Neural cell (in vitro differentiated cells): ENCODE measurements at regions not wholly inside any gene's neighbourhood (a gene's known extent, or its start where the extent isn't known, plus 50 kb on each side); places are given as distances from the start of the nearest gene placed in this dataset.

Experiments used
- H2AFZ ChIP-seq: fragments of 200-600, 300-800 bp; sonication (generic), shearing (Covaris generic); 2 replicates; pipeline ENCODE4 v1.6.0; 2014; ENCODE audit warnings: low read depth, mild to moderate bottlenecking, antibody characterized with exemption, low read length, moderate library complexity
- H3F3A ChIP-seq: fragments of 200-600 bp; shearing (Covaris generic); 2 replicates; pipeline ENCODE4 v1.6.1; 2016; ENCODE audit warnings: mild to moderate bottlenecking, moderate library complexity, mixed read lengths, antibody characterized with exemption, low read length; ENCODE audit not compliant: insufficient read depth, poor library complexity, severe bottlenecking
- H3K27ac ChIP-seq: fragments of 200-600, 300-800 bp; sonication (generic), shearing (Covaris generic); 2 replicates; pipeline ENCODE4 v1.5.1; 2014; ENCODE audit warnings: mild to moderate bottlenecking, low read length, moderate library complexity
- H3K27me3 ChIP-seq: fragments of 300-800, 200-600 bp; sonication (generic), shearing (Covaris generic); 2 replicates; pipeline ENCODE4 v1.6.0; 2014; ENCODE audit warnings: mild to moderate bottlenecking, low read depth, low read length, moderate library complexity; ENCODE audit not compliant: insufficient read depth
- H3K36me3 ChIP-seq: fragments of 300-800, 200-600 bp; sonication (generic), shearing (Covaris generic); 2 replicates; pipeline ENCODE4 v1.5.1; 2014; ENCODE audit warnings: mild to moderate bottlenecking, antibody characterized with exemption, low read length, moderate library complexity; ENCODE audit not compliant: insufficient read depth
- H3K4me2 ChIP-seq: fragments of 300-800, 200-600 bp; sonication (generic), shearing (Covaris generic); 2 replicates; pipeline ENCODE4 v1.6.0; 2014; ENCODE audit warnings: mild to moderate bottlenecking, low read length
- H3K4me3 ChIP-seq: fragments of 300-800, 200-600 bp; sonication (generic), shearing (Covaris generic); 2 replicates; pipeline ENCODE4 v1.5.1; 2014; ENCODE audit warnings: mild to moderate bottlenecking, low read length, moderate library complexity
- H3K79me2 ChIP-seq: fragments of 200-600 bp; shearing (Covaris generic); replicated peaks from 2 replicates; pipeline ENCODE4 v1.6.0; 2014; ENCODE audit warnings: mild to moderate bottlenecking, low read length, moderate library complexity; ENCODE audit not compliant: insufficient read depth
- H3K9ac ChIP-seq: fragments of 300-800, 200-600 bp; sonication (generic), shearing (Covaris generic); 2 replicates; pipeline ENCODE4 v1.6.1; 2016; ENCODE audit warnings: mild to moderate bottlenecking, low read length, mixed read lengths
- H3K9me2 ChIP-seq: fragments of 200-600 bp; shearing (Covaris generic); 2 replicates; pipeline ENCODE4 v1.6.1; 2016; ENCODE audit warnings: mild to moderate bottlenecking, low read length, mixed read lengths; ENCODE audit not compliant: insufficient read depth
- H3K9me3 ChIP-seq: fragments of 200-600, 300-800 bp; sonication (generic), shearing (Covaris generic); 2 replicates; pipeline ENCODE4 v1.6.1; 2016; ENCODE audit warnings: mild to moderate bottlenecking, mixed run types, low read length, moderate library complexity, mixed read lengths
- H4K20me1 ChIP-seq: fragments of 200-600 bp; shearing (Covaris generic); 2 replicates; pipeline ENCODE4 v1.6.1; 2016; ENCODE audit warnings: mild to moderate bottlenecking, mixed run types; ENCODE audit not compliant: insufficient read depth
- CTCF ChIP-seq: fragments of 450-650 bp; IDR thresholded peaks from 2 replicates; pipeline ENCODE4 v1.5.1; 2014; ENCODE audit warnings: antibody characterized with exemption, mild to moderate bottlenecking, moderate library complexity; ENCODE audit not compliant: poor library complexity, severe bottlenecking
- EP300 ChIP-seq: fragments of 450-650 bp; conservative IDR thresholded peaks from 2 replicates; pipeline ENCODE4 v1.6.1; 2014; ENCODE audit warnings: antibody characterized with exemption, mild to moderate bottlenecking, moderate library complexity; ENCODE audit not compliant: poor library complexity, severe bottlenecking
- EZH2 ChIP-seq: fragments of 200-600, 300-800 bp; shearing (Covaris generic), sonication (generic); IDR thresholded peaks from 2 replicates; pipeline ENCODE4 v1.6.1; 2014; ENCODE audit warnings: antibody characterized with exemption, low read length, borderline replicate concordance, mild to moderate bottlenecking; ENCODE audit not compliant: insufficient read depth, poor library complexity, severe bottlenecking
- MXI1 ChIP-seq: fragments of 450-650 bp; conservative IDR thresholded peaks from 2 replicates; pipeline ENCODE4 v1.6.1; 2014; ENCODE audit warnings: antibody characterized with exemption, mild to moderate bottlenecking; ENCODE audit not compliant: poor library complexity, severe bottlenecking
- POLR2AphosphoS5 ChIP-seq: IDR thresholded peaks from 2 replicates; pipeline ENCODE4 v1.6.1; 2012
- RAD21 ChIP-seq: fragments of 450-650 bp; conservative IDR thresholded peaks from 2 replicates; pipeline ENCODE4 v1.6.1; 2014; ENCODE audit warnings: antibody characterized with exemption, mild to moderate bottlenecking, moderate library complexity
- REST ChIP-seq: IDR thresholded peaks from 2 replicates; pipeline ENCODE4 v1.6.1; 2012; ENCODE audit warnings: borderline replicate concordance
- SMC3 ChIP-seq: fragments of 450-650 bp; conservative IDR thresholded peaks from 2 replicates; pipeline ENCODE4 v1.6.1; 2014; ENCODE audit warnings: antibody characterized with exemption, mild to moderate bottlenecking, moderate library complexity; ENCODE audit not compliant: poor library complexity
- TAF1 ChIP-seq: IDR thresholded peaks from 2 replicates; pipeline ENCODE4 v1.6.1; 2012; ENCODE audit warnings: low read depth

GRCh38 chr9:545480-545879 lies 296.0 kb upstream of the DMRT1 start:
- no peaks in the 10 kb centered on the region for H3K27me3 ChIP-seq
- TF ChIP-seq TAF1, result no peak
- no peak for TF ChIP-seq EZH2
- no peak for TF ChIP-seq EP300
- TF ChIP-seq RAD21, result no peak
- no peak for TF ChIP-seq SMC3
- no peak for TF ChIP-seq CTCF
- TF ChIP-seq POLR2AphosphoS5, result no peak
- TF ChIP-seq REST, result no peak
- TF ChIP-seq MXI1, result no peak
- H3K79me2 ChIP-seq, result no peaks in the 10 kb centered on the region
- H3K9me3 ChIP-seq, result no peaks in the 10 kb centered on the region
- H3F3A ChIP-seq, result no peaks in the 10 kb centered on the region
- no peaks in the 10 kb centered on the region for H4K20me1 ChIP-seq
- no peak overlapping the region for H2AFZ ChIP-seq
- H3K4me2 ChIP-seq, result no peak overlapping the region
- H3K4me3 ChIP-seq, result no peak overlapping the region
- H3K9me2 ChIP-seq, result no peaks in the 10 kb centered on the region
- no peak overlapping the region for H3K27ac ChIP-seq
- H3K9ac ChIP-seq, result no peak overlapping the region
- H3K36me3 ChIP-seq, result no peaks in the 10 kb centered on the region

GRCh38 chr9:546235-546634 lies 295.3 kb upstream of the DMRT1 start:
- H2AFZ ChIP-seq, result no peak overlapping the region
- no peak for TF ChIP-seq POLR2AphosphoS5
- TF ChIP-seq EP300, result no peak
- no peak for TF ChIP-seq EZH2
- no peak for TF ChIP-seq MXI1
- TF ChIP-seq RAD21, result no peak
- H3K9me2 ChIP-seq, result no peaks in the 10 kb centered on the region
- H4K20me1 ChIP-seq, result no peaks in the 10 kb centered on the region
- no peaks in the 10 kb centered on the region for H3K79me2 ChIP-seq
- H3K4me2 ChIP-seq, result no peak overlapping the region
- H3K36me3 ChIP-seq, result no peaks in the 10 kb centered on the region
- H3K4me3 ChIP-seq, result no peak overlapping the region
- H3K27ac ChIP-seq, result no peak overlapping the region
- no peak overlapping the region for H3K9ac ChIP-seq
- no peaks in the 10 kb centered on the region for H3K9me3 ChIP-seq
- no peaks in the 10 kb centered on the region for H3K27me3 ChIP-seq
- H3F3A ChIP-seq, result no peaks in the 10 kb centered on the region

- H3K4me3 ChIP-seq, result no peak overlapping the region
- H3K27me3 ChIP-seq, result no peaks in the 10 kb centered on the region
- H3K4me2 ChIP-seq, result no peak overlapping the region
- no peak overlapping the region for H2AFZ ChIP-seq
- H3K9me2 ChIP-seq, result no peaks in the 10 kb centered on the region
- no peaks in the 10 kb centered on the region for H3F3A ChIP-seq
- no peak overlapping the region for H3K27ac ChIP-seq
- TF ChIP-seq RAD21, result no peak
- H4K20me1 ChIP-seq, result no peaks in the 10 kb centered on the region
- no peak overlapping the region for H3K9ac ChIP-seq
- no peaks in the 10 kb centered on the region for H3K9me3 ChIP-seq
- H3K36me3 ChIP-seq, result no peaks in the 10 kb centered on the region
- no peaks in the 10 kb centered on the region for H3K79me2 ChIP-seq
Measured at GRCh38 chr9:546797-547223, 294.7 kb upstream of the DMRT1 start.
